Peyer's patch (tissue), 4 donors: ENCODE measurements at regions not wholly inside any gene's neighbourhood (a gene's known extent, or its start where the extent isn't known, plus 50 kb on each side); places are given as distances from the start of the nearest gene placed in this dataset.

ENCODE experiments used
- CTCF ChIP-seq, 6 experiments: fragments of 450-650 bp in 4 of 6; fragments of 200-600 bp in 2 of 6; sonication (generic) in 1 of 6; IDR thresholded peaks; one replicate each; pipeline ENCODE4 v1.5.1; 2017 to 2019; ENCODE audit warnings: antibody characterized with exemption in 6 of 6, mild to moderate bottlenecking in 3 of 6, moderate library complexity in 1 of 6
- POLR2A ChIP-seq, 2 donors: fragments of 450-650 bp; IDR thresholded peaks; one replicate each; pipeline ENCODE4 v1.5.1; 2017; ENCODE audit warnings: antibody characterized with exemption in 2 of 2, mild to moderate bottlenecking in 2 of 2, moderate library complexity in 2 of 2

GRCh38 chr19:30678168-30678567 is 306.0 kb downstream of the ZNF536 start:
- TF ChIP-seq POLR2A (IDR thresholded peaks at IDR 0.05): no peak
- no peak for TF ChIP-seq CTCF (IDR thresholded peaks at IDR 0.05)
